ENCODE measurements at regions not wholly inside any gene's neighbourhood (a gene's known extent, or its start where the extent isn't known, plus 50 kb on each side); places are given as distances from the start of the nearest gene placed in this dataset.

DNA sequence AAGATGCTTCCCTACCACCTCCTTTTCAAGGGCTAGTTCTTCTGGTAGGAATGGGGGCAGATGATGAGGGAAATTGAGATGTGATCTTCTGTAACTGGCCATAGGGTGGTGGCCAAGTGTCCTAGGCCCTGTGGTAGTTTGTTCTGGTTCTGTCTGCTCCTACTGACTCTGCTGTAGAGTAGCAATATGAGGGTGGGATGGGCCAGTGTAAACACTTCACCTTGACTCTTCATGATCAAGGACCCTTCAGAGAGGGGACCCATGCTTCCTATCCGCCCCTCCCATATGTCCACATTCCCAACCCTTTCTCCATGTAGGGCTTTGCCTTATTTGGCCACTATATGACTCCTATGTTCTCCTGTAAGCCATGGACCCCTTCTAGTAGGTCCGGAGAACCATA lies 230.3 kb upstream of the SESN3 start:
- no peaks in the 10 kb centered on the region for H3K27me3 ChIP-seq
- H3K36me3 ChIP-seq = no peaks in the 10 kb centered on the region
- TF ChIP-seq EP300 (IDR thresholded peaks at IDR 0.05) (no peak), POLR2A (IDR thresholded peaks at IDR 0.05) (no peak), POLR2AphosphoS5 (IDR thresholded peaks at IDR 0.05) (no peak)
- TF ChIP-seq, protein P1, sequence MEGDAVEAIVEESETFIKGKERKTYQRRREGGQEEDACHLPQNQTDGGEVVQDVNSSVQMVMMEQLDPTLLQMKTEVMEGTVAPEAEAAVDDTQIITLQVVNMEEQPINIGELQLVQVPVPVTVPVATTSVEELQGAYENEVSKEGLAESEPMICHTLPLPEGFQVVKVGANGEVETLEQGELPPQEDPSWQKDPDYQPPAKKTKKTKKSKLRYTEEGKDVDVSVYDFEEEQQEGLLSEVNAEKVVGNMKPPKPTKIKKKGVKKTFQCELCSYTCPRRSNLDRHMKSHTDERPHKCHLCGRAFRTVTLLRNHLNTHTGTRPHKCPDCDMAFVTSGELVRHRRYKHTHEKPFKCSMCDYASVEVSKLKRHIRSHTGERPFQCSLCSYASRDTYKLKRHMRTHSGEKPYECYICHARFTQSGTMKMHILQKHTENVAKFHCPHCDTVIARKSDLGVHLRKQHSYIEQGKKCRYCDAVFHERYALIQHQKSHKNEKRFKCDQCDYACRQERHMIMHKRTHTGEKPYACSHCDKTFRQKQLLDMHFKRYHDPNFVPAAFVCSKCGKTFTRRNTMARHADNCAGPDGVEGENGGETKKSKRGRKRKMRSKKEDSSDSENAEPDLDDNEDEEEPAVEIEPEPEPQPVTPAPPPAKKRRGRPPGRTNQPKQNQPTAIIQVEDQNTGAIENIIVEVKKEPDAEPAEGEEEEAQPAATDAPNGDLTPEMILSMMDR (IDR thresholded peaks at IDR 0.05) = no peak
- H3K4me3 ChIP-seq = no peak overlapping the region
- no peak overlapping the region for H3K27ac ChIP-seq
- no peaks in the 10 kb centered on the region for H3K9me3 ChIP-seq
- WGBS, 2 donors (ENCODE audit: low coverage in 1 of 2) = 92 to 100% methylated on average over 2 of the region's 2 CpGs
- peaks cover 0 to 16% (median 0%) of the 10 kb centered on the region in 3 donors for H3K4me1 ChIP-seq
- no peak for ATAC-seq

DNA sequence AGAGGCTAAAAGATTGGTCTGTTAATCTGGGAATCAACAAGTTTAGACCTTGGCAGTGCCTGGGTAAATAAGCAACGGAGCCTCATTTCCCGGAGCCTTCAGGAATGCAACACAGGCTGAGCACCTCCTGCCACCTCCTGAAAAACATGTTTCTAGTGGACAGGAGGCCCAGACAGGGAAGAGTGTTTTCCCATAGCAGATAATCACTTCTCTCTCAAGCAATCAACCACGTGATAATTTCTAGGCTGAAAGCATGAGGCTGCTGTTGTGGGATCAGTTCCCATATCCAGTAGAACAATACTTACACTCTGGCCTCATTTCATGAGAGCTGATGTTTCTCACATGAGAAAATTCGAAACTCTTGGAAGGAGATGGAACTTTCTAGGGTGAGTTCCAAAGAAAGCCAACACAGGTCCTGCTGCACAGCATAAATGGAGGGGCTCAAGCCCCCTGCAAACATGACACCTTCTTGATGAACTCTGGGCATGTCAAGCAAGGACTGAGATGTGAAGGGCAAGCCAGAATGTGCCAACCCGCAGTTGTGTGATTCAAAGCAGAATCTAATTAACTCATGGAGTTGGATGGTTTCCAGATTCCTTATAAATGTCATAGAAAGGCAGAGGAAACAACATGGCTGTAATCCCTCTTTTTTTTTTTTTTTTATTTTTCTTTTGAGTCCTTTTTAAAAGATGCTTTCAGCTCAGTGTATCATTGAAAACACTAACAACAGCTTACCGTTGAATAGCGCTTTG lies 228.5 kb upstream of the SESN3 start:
- WGBS, 2 donors (ENCODE audit: low coverage in 1 of 2) = 22 to 43% methylated on average over 7 of the region's 7 CpGs
- no peak overlapping the region for H3K27ac ChIP-seq
- peak; percentile 53 for ATAC-seq

DNA sequence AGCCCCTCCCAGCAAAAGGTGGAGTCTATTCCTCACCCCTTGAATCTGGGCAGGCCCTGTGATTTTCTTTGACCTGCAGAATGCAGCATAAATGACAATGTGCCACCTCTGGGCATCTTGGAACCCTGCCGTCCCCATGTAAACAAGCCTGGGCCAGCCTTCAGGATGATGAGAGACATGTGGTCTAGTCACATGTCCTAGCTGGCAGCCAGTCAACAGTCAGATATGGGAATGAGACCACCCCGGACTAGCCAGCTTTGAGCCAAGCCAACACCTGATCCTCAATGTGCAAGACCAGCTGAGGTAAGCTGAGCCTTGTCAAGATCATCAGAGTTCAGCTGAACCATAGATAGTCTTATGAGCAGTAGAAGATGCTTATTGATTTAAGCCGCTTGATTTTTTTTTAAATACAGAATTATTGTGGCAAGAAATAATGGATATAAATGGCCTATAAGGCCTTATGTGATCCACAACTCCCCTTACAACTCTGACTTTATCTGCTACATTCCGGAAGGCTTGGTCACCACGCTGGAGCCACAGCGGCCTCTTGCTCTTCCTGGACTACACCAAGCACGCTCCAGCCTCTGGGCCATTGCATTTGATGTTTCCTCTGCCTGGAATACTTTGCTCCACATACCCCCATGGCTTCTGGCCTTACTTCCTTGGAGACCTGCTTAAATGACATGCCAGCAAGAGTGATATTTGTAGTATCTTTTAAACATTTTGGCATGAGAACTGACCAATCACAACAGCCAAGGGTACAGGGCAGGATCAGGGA lies 225.9 kb upstream of the SESN3 start:
- 92 to 97% methylated on average over 5 to 6 of the region's 7 CpGs for WGBS, 2 donors (ENCODE audit: low coverage in 1 of 2)
- no peak for TF ChIP-seq POLR2A (IDR thresholded peaks at IDR 0.05)
- TF ChIP-seq, protein P1 (IDR thresholded peaks at IDR 0.05) = no peak
- TF ChIP-seq POLR2AphosphoS5 (IDR thresholded peaks at IDR 0.05) = no peak
- no peak for TF ChIP-seq EP300 (IDR thresholded peaks at IDR 0.05)
- H3K36me3 ChIP-seq = no peaks in the 10 kb centered on the region
- no peak for ATAC-seq
- H3K27ac ChIP-seq = no peak overlapping the region
- no peaks in the 10 kb centered on the region for H3K9me3 ChIP-seq
- peaks cover 0 to 26% (median 0%) of the 10 kb centered on the region in 3 donors for H3K4me1 ChIP-seq
- no peaks in the 10 kb centered on the region for H3K27me3 ChIP-seq
- H3K4me3 ChIP-seq = no peak overlapping the region

More for the DNA sequence above, 228.5 kb upstream of the SESN3 start:
- Histone ChIP-seq H3K9me3 (no peaks in the 10 kb centered on the region), H3K4me3 (no peak overlapping the region), H3K27me3 (no peaks in the 10 kb centered on the region), H3K4me1 (peaks cover 0 to 16% (median 0%) of the 10 kb centered on the region in 3 donors), H3K36me3 (no peaks in the 10 kb centered on the region)
- TF ChIP-seq POLR2A (IDR thresholded peaks at IDR 0.05) = no peak
- TF ChIP-seq EP300 (IDR thresholded peaks at IDR 0.05) = no peak
- no peak for TF ChIP-seq POLR2AphosphoS5 (IDR thresholded peaks at IDR 0.05)
- TF ChIP-seq, protein P1 (IDR thresholded peaks at IDR 0.05) = no peak

DNA sequence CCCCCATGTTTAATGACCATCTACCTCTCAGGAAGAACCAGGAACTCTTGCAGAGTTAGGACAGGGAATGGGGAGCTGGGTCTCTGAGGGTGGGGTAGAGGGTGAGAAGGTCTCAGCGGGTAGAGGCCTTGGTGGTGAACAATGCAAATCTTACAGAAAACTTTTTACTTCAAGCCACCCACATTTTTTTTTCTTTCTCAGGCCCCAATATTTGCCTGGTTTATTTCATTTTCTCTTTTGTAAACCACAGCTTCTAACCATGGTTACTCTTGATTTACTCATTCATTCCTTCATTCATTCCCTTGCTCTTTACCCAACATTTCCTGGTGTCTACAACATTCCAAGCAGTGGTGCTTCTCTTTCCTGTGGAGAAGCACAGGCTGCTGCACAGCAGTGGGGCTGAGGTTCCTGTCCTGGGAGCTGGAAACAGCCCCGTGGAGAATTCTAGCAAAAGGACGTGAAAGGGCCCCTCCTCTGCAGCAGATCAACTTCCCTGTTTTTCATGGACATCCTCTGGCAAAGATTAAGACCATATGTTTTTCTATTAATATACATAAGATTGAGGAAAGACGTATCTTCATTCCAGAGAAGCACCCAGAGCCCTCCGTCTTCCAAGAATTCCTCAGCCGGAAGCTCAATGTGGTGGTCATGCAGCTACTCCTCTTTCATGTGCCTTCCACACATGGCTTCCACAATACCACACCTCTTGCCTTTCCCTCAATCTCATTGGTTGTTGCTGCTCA lies 224.4 kb upstream of the SESN3 start:
- Histone ChIP-seq H3K27me3 (no peaks in the 10 kb centered on the region), H3K36me3 (no peaks in the 10 kb centered on the region)
- 82 to 89% methylated on average over 3 to 6 of the region's 6 CpGs for WGBS, 2 donors (ENCODE audit: low coverage in 1 of 2)

More for the DNA sequence above, 224.4 kb upstream of the SESN3 start:
- Histone ChIP-seq H3K9me3 (no peaks in the 10 kb centered on the region), H3K4me3 (no peak overlapping the region), H3K27ac (no peak overlapping the region), H3K4me1 (peaks cover 0 to 26% (median 0%) of the 10 kb centered on the region in 3 donors)
- TF ChIP-seq POLR2AphosphoS5 (IDR thresholded peaks at IDR 0.05) (no peak), EP300 (IDR thresholded peaks at IDR 0.05) (no peak), POLR2A (IDR thresholded peaks at IDR 0.05) (no peak)
- TF ChIP-seq, protein P1 (IDR thresholded peaks at IDR 0.05) = no peak
- ATAC-seq = no peak
